ENCODE measurements at regions not wholly inside any gene's neighbourhood (a gene's known extent, or its start where the extent isn't known, plus 50 kb on each side); places are given as distances from the start of the nearest gene placed in this dataset.

DNA sequence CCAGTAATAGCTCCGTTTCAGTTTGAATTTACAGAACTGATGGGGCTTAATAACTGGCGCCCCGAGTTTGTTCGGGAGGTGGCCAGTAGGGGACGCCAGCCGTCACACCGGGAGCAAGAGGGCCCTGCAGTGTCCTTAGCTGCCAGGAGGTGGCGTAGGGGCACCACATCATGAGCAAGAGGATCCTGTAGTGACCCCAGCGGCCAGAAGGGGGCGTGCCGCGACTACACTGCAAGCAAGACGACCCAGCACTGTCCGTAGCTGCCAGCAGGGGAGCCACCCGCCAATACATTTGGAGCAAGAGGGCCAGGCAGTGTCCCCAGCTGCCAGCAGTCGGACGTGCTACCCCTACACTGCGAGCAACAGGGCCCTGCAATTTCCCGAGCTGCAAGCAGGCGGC, 663.7 kb upstream of the B3GAT1 start:
- peak; percentile 56 for DNase-seq (ENCODE audit: low spot score)
- H3K4me3 Mint-ChIP-seq: no peak overlapping the region
- no peak overlapping the region for H3K27ac Mint-ChIP-seq
- H3K4me1 Mint-ChIP-seq (ENCODE audit: low read depth): no peaks in the 10 kb centered on the region
- H3K36me3 Mint-ChIP-seq (ENCODE audit: low read depth): no peaks in the 10 kb centered on the region
- no peaks in the 10 kb centered on the region for H3K9me3 Mint-ChIP-seq
- no peaks in the 10 kb centered on the region for H3K27me3 Mint-ChIP-seq (ENCODE audit: low read depth)

DNA sequence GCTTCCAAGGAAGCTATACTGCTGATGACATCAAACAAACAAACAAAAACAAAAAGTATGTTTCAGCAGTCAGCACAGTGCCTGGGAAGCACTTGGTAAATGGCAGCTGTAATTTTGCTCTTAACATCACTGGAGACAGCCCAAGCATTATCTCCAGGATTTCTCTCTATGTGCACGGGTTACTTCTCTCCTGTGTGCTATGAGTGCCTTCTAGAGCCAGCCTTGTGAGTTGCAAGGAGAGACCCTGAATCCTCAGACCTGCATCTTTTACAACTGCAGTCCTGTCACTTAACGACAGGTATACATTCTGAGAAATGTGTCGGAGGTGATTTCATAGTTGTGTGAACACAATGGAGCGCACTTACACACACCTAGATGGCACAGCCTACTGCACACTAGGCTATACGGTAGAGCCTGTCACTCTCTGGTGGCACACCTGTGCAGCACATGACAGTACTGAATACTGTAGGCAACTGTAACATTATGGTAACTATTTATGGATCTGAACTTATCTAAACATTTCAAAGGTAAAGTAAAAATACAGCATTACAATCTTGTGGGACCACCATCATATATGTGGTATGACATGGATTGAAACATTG, 662.5 kb upstream of the B3GAT1 start:
- H3K27ac Mint-ChIP-seq: no peak overlapping the region
- H3K36me3 Mint-ChIP-seq (ENCODE audit: low read depth): no peaks in the 10 kb centered on the region

DNA sequence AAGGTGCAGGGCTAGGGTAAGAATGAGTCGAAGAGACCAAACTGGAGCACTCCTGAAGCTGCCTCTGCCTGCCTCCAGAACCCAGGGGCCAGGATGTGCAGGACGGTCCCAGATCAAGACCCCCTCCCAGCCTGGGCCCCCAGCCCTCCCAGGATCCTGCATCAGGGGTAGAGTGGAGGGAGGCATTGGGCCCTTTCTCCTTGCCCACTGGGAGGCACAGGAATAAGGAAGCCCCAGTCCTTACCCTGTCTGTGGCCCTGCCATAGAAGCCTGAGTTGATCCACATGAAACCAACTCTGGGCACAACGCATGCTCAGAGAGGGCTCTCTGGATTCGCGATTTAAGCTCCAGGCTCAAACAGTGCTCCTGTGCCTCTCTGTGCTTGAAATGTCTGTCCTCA, 661.8 kb upstream of the B3GAT1 start:
- H3K27me3 Mint-ChIP-seq (ENCODE audit: low read depth): no peaks in the 10 kb centered on the region

More for the DNA sequence above, 662.5 kb upstream of the B3GAT1 start:
- no peaks in the 10 kb centered on the region for H3K27me3 Mint-ChIP-seq (ENCODE audit: low read depth)
- no peak for DNase-seq (ENCODE audit: low spot score)
- H3K4me3 Mint-ChIP-seq: no peak overlapping the region
- H3K9me3 Mint-ChIP-seq: no peaks in the 10 kb centered on the region
- no peaks in the 10 kb centered on the region for H3K4me1 Mint-ChIP-seq (ENCODE audit: low read depth)

DNA sequence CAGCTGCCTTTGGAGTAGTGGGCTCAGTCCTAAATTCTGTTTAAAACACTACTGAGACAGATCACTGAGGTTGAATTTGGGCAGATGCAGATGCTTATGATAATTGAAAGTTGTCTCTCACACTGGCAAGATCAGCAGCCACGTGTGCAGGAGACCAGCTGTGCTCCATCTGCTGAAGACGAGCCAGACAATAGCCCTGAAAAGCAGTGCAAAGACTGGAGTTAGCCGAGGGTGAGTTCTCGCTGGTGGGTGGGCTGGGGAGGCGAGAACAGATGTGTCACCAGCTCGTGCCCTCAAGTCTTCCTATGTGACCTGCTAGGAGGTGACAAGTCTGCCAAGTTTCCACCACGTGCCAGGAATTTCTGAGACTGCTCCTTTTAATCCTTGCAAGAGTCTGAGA, 661.3 kb upstream of the B3GAT1 start:
- H3K36me3 Mint-ChIP-seq (ENCODE audit: low read depth): no peaks in the 10 kb centered on the region
- no peak for DNase-seq (ENCODE audit: low spot score)
- H3K4me1 Mint-ChIP-seq (ENCODE audit: low read depth): no peaks in the 10 kb centered on the region

More for the DNA sequence above, 661.8 kb upstream of the B3GAT1 start:
- no peak for DNase-seq (ENCODE audit: low spot score)
- H3K27ac Mint-ChIP-seq: no peak overlapping the region
- no peak overlapping the region for H3K4me3 Mint-ChIP-seq
- no peaks in the 10 kb centered on the region for H3K36me3 Mint-ChIP-seq (ENCODE audit: low read depth)
- H3K9me3 Mint-ChIP-seq: no peaks in the 10 kb centered on the region
- H3K4me1 Mint-ChIP-seq (ENCODE audit: low read depth): no peaks in the 10 kb centered on the region

DNA sequence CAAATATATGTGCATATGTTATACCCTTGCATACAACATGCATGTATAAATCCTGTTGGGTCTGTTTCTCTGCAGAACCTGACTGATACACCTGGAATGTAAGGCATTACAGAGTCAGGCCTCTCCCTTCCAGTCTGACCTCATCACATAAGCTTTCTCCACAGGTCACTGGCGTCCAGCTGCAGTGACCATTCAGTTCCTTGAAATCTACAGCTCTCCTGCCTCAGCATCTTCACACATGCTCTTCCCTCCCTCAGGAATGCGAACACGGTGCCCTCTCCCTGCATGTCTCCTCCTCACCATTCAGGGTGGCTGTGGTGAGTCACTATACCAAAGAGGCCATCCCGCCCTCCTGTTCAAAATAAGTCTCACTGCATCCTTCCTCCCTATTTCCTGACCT, 657.8 kb upstream of the B3GAT1 start:
- Mint-ChIP-seq H3K4me3 (no peak overlapping the region), H3K27ac (no peak overlapping the region), H3K36me3 (ENCODE audit: low read depth) (no peaks in the 10 kb centered on the region), H3K4me1 (ENCODE audit: low read depth) (no peaks in the 10 kb centered on the region), H3K27me3 (ENCODE audit: low read depth) (no peaks in the 10 kb centered on the region), H3K9me3 (no peaks in the 10 kb centered on the region)
- DNase-seq (ENCODE audit: low spot score): no peak

More for the DNA sequence above, 661.3 kb upstream of the B3GAT1 start:
- Mint-ChIP-seq H3K9me3 (no peaks in the 10 kb centered on the region), H3K27ac (no peak overlapping the region), H3K4me3 (no peak overlapping the region), H3K27me3 (ENCODE audit: low read depth) (no peaks in the 10 kb centered on the region)

DNA sequence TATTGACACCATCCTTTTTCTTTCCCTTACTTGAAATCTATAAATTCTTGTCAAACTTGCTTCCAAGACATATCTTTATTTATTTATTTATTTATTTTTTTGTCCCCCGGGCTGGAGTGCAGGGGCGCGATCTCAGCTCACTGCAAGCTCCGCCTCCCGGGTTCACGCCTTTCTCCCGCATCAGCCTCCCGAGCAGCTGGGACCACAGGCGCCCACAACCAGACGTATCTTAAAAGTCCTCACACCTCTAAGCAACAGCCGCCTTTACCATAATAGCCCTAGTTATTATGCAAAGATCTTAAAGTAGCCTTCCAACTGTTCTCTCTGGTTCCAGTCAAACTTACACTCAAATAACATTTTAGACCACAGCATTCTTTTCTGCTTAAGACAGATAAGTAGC, 657.0 kb upstream of the B3GAT1 start:
- DNase-seq (ENCODE audit: low spot score): no peak
- Mint-ChIP-seq H3K9me3 (no peaks in the 10 kb centered on the region), H3K36me3 (ENCODE audit: low read depth) (no peaks in the 10 kb centered on the region), H3K27ac (no peak overlapping the region), H3K4me1 (ENCODE audit: low read depth) (no peaks in the 10 kb centered on the region), H3K27me3 (ENCODE audit: low read depth) (no peaks in the 10 kb centered on the region), H3K4me3 (no peak overlapping the region)

DNA sequence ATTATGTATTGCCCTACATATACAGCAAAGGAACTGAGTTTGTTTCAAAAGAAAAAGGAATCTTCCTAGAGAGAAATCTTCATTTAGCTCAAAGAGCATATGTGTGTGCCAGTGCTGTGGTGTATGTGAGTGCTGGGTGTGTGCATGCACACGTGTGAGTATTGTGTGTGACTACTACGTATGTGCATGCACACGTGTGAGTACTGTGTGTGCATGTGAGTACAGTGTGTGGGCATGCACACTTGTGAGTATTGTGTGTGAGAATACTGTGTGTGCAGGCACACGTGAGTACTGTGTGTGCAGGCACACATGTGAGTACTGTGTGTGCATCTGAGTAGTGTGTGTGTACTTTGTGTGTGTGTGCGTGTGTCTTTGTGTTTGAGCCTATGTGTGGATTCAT, 651.0 kb upstream of the B3GAT1 start:
- Mint-ChIP-seq H3K4me3 (no peak overlapping the region), H3K27me3 (ENCODE audit: low read depth) (no peaks in the 10 kb centered on the region), H3K27ac (no peak overlapping the region), H3K9me3 (no peaks in the 10 kb centered on the region), H3K36me3 (ENCODE audit: low read depth) (no peaks in the 10 kb centered on the region), H3K4me1 (ENCODE audit: low read depth) (no peaks in the 10 kb centered on the region)
- DNase-seq (ENCODE audit: low spot score): no peak

DNA sequence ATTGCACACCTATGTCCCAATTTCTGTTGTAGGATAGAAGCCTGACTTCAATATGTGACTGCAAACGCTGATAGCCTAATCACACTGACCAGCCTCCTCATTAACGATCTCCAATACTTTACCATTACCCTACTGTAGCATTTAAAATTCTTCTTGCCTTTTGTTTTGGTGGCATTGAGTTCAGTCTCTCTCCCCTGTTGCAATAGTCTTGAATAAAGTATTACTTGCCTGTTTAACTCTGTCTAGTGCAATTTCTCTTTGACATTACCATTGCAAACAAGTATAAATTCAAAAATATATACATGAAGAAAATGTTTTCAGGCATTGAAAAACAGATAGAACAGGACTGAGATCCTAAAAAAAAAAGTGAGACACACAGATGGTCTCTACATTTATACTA, 649.1 kb upstream of the B3GAT1 start:
- no peaks in the 10 kb centered on the region for H3K36me3 Mint-ChIP-seq (ENCODE audit: low read depth)
- H3K9me3 Mint-ChIP-seq: no peaks in the 10 kb centered on the region
- no peak for DNase-seq (ENCODE audit: low spot score)
- no peak overlapping the region for H3K27ac Mint-ChIP-seq
- H3K4me1 Mint-ChIP-seq (ENCODE audit: low read depth): no peaks in the 10 kb centered on the region
- H3K27me3 Mint-ChIP-seq (ENCODE audit: low read depth): no peaks in the 10 kb centered on the region
- no peak overlapping the region for H3K4me3 Mint-ChIP-seq

DNA sequence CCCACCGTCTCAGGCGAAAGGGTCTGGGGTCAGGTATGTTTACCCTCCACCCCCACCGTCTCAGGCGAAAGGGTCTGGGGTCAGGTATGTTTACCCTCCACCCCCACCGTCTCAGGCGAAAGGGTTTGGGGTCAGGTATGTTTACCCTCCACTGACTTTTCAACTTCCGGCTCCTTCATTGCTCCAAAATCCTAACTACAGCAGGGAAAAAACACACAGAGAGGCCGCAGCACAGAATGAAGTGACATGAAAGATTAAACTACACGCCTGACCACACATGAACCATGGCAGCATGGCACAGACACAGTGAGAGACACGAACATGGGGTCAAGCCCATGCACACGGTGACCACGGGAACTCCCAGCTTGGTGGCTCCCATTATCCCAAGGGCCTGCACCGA, 634.9 kb upstream of the B3GAT1 start:
- Mint-ChIP-seq H3K36me3 (ENCODE audit: low read depth) (no peaks in the 10 kb centered on the region), H3K4me3 (no peak overlapping the region), H3K9me3 (no peaks in the 10 kb centered on the region), H3K27me3 (ENCODE audit: low read depth) (no peaks in the 10 kb centered on the region), H3K4me1 (ENCODE audit: low read depth) (no peaks in the 10 kb centered on the region), H3K27ac (no peak overlapping the region)
- no peak for DNase-seq (ENCODE audit: low spot score)

DNA sequence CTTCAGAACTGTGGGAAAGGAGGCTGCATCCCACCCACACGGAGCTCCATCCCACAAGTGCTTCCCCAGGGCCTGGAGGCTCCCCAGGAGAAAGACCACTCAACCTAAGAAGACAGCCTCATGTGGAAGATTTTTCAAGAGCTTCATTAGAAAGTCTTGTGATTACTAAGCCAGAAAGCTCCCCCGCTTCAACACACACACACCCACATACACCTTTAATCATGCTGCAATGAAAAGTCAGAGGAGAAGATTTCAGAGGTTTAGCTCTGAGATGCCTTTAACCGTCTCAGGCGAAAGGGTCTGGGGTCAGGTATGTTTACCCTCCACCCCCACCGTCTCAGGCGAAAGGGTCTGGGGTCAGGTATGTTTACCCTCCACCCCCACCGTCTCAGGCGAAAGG, 634.5 kb upstream of the B3GAT1 start:
- no peaks in the 10 kb centered on the region for H3K9me3 Mint-ChIP-seq
- H3K4me1 Mint-ChIP-seq (ENCODE audit: low read depth): no peaks in the 10 kb centered on the region
- H3K4me3 Mint-ChIP-seq: no peak overlapping the region

DNA sequence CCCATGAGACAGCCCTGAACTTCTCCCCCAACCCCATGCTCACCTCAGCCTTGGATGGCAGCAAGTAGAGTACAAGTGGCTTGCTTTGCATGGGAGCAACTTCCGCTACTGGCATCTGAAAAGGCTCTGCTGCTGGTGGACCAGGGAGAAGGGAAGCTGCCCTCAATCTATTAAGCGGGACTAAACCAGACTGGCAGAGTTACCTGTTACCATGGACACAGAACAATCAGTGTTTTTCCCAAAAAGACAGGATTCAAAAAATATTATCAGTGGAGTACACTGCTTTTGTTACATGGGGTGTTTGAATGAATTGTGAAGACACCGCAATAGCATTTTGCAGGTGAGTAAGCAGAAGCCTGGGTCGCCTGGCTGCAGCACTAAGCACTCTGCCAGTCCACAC, 631.4 kb upstream of the B3GAT1 start:
- Mint-ChIP-seq H3K4me1 (ENCODE audit: low read depth) (no peaks in the 10 kb centered on the region), H3K4me3 (no peak overlapping the region), H3K27ac (no peak overlapping the region), H3K27me3 (ENCODE audit: low read depth) (no peaks in the 10 kb centered on the region), H3K9me3 (no peaks in the 10 kb centered on the region), H3K36me3 (ENCODE audit: low read depth) (no peaks in the 10 kb centered on the region)
- no peak for DNase-seq (ENCODE audit: low spot score)

More for the DNA sequence above, 634.5 kb upstream of the B3GAT1 start:
- Mint-ChIP-seq H3K36me3 (ENCODE audit: low read depth) (no peaks in the 10 kb centered on the region), H3K27me3 (ENCODE audit: low read depth) (no peaks in the 10 kb centered on the region), H3K27ac (no peak overlapping the region)
- no peak for DNase-seq (ENCODE audit: low spot score)

DNA sequence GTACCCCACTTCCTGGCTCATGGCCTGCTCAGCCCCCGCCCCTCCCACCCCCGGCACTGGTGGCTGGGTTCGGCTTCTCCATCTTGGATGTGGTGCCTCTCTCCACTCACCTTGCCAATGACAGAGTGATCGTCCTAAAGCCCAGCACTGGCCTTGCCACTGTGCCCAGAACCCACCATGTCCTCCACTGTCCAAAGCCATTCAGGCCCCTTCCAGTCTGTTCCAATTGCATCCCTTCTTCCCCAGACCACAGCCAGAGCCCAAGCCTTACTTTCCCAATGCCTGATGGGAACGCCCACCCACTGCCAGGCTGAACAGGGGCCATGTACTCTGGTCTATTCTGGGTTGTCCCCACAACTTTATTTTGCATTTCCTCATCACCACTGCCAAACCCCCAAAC, 625.8 kb upstream of the B3GAT1 start:
- Mint-ChIP-seq H3K4me1 (ENCODE audit: low read depth) (no peaks in the 10 kb centered on the region), H3K36me3 (ENCODE audit: low read depth) (no peaks in the 10 kb centered on the region), H3K9me3 (no peaks in the 10 kb centered on the region), H3K27me3 (ENCODE audit: low read depth) (no peaks in the 10 kb centered on the region), H3K27ac (no peak overlapping the region), H3K4me3 (no peak overlapping the region)
- no peak for DNase-seq (ENCODE audit: low spot score)

DNA sequence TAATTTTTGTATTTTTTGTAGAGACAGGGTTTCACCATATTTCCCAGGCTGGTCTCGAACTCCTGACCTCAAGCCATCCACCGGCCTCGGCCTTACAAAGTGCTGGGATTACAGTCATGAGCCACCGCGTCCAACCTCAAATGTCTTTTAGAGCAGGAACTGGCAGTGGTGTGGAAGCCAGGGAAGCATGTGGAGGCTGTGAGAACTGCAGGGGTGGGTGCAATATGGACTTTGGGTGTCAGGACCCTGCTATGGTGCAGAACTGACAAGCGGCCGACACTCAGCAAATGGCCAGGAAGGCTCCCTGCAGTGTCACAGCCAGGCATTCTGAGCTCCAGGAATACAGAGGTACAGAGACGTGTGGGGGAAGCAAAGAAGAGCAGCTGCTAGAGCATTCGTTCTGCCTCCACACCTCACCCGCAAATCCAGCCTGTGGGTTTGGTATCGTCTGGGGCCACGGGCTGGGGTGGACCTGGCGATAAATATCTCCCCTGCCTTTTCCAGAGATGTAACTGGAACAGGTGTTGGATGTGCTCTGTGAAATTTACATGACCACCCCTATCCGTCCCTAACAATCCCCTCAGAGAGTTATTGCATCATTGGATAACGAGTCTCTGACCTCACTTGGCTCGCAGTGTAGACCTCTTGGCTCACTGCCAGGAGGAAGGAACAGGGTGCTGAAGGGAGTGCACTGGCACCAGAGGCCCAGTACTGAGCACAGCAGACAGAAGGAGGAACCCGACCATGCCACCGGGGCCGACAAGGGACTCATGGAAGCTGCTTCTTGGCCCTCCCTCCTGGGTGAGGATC, 624.7 kb upstream of the B3GAT1 start:
- no peaks in the 10 kb centered on the region for H3K9me3 Mint-ChIP-seq
- H3K27ac Mint-ChIP-seq: no peak overlapping the region
- no peaks in the 10 kb centered on the region for H3K36me3 Mint-ChIP-seq (ENCODE audit: low read depth)
- no peak for DNase-seq (ENCODE audit: low spot score)
- H3K4me3 Mint-ChIP-seq: no peak overlapping the region
- no peaks in the 10 kb centered on the region for H3K27me3 Mint-ChIP-seq (ENCODE audit: low read depth)
- H3K4me1 Mint-ChIP-seq (ENCODE audit: low read depth): no peaks in the 10 kb centered on the region

DNA sequence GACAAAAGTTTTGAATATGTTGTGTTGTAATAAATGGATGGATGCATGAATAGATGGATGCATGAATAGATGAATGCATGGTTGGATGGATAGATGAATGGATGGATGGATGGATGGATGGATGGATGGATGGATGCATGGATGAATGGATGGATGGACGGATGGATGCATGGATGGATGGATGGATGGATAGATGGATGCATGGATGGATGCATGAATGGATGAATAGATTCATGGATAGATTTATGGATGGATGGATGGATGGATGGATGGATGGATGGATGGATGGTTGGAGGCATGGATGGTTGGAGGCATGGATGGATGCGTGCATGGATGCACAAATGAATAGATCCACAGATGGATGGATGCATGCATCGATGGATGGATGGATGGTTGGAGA, 623.2 kb upstream of the B3GAT1 start:
- DNase-seq (ENCODE audit: low spot score): no peak
- Mint-ChIP-seq H3K4me1 (ENCODE audit: low read depth) (no peaks in the 10 kb centered on the region), H3K27me3 (ENCODE audit: low read depth) (no peaks in the 10 kb centered on the region), H3K4me3 (no peak overlapping the region), H3K27ac (no peak overlapping the region), H3K9me3 (no peaks in the 10 kb centered on the region), H3K36me3 (ENCODE audit: low read depth) (no peaks in the 10 kb centered on the region)

DNA sequence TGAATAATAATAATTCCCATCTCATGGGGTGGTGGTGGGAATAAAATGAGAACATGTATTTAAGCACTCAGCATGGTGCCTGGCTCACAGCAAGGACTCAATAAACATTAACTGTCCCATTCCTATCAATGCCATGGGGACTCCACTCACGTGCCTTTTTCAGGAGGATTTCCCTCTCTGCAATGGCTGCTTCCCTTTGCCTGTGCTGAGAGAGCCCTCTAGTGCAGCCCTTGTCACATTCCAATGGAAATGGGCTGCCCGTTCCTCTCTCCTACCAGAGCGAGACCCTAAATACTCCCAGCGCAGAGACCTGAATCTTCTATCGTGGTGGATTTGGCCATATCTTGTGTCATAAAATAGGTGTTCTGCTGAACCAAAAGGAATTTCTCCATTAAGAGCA, 621.5 kb upstream of the B3GAT1 start:
- Mint-ChIP-seq H3K4me1 (ENCODE audit: low read depth) (no peaks in the 10 kb centered on the region), H3K27me3 (ENCODE audit: low read depth) (no peaks in the 10 kb centered on the region), H3K9me3 (no peaks in the 10 kb centered on the region), H3K4me3 (no peak overlapping the region), H3K36me3 (ENCODE audit: low read depth) (no peaks in the 10 kb centered on the region), H3K27ac (no peak overlapping the region)
- DNase-seq (ENCODE audit: low spot score): no peak
